Panc1 (cell line): ENCODE measurements at regions not wholly inside any gene's neighbourhood (a gene's known extent, or its start where the extent isn't known, plus 50 kb on each side); places are given as distances from the start of the nearest gene placed in this dataset.

ENCODE experiments used
- ATAC-seq: fragments of 200-7000 bp; cut with Tn5 transposase; 2 replicates; pipeline ENCODE4 v1.9.1; 2020; ENCODE audit warnings: mild to moderate bottlenecking, moderate library complexity
- BruUV-seq: library from RNA; stranded (reverse); fragments of 400-500 nt; replicated peaks from 2 replicates; lab custom pipeline; 2021; lab: Mats Ljungman, UMichigan
- CTCF ChIA-PET: fragments of 300-600 bp; sonication (Branson Sonifier 250); formaldehyde crosslinking; loops from one replicate; lab custom pipeline; 2022; ENCODE audit warnings: antibody characterized with exemption; lab: Charles Lee
- POLR2A ChIA-PET: fragments of 300-600 bp; sonication (Branson Sonifier 250); formaldehyde crosslinking; loops from one replicate; lab custom pipeline; 2022; ENCODE audit warnings: antibody characterized with exemption; lab: Charles Lee
- DNase-seq: peaks from one replicate; pipeline ENCODE4 v3.0.0-alpha.2; 2010; ENCODE audit warnings: low read depth, low spot score
- H3K27ac ChIP-seq: 2 replicates; pipeline ENCODE4 v1.5.1; 2011; ENCODE audit warnings: mild to moderate bottlenecking, low read length, inconsistent platforms
- H3K27me3 ChIP-seq: fragments of 200-500 bp; sonication (Bioruptor generic); 2 replicates; pipeline ENCODE4 v1.6.0; 2014; ENCODE audit warnings: low read length, inconsistent platforms; ENCODE audit not compliant: control insufficient read depth, insufficient read depth
- H3K36me3 ChIP-seq: fragments of 200-500 bp; sonication (Bioruptor generic); 2 replicates; pipeline ENCODE4 v1.5.1; 2014; ENCODE audit warnings: inconsistent platforms, mild to moderate bottlenecking, low read length, moderate library complexity; ENCODE audit not compliant: control insufficient read depth, insufficient read depth
- H3K4me1 ChIP-seq: 2 replicates; pipeline ENCODE4 v1.5.1; 2011; ENCODE audit warnings: inconsistent platforms, mild to moderate bottlenecking, low read length, moderate library complexity; ENCODE audit not compliant: control insufficient read depth, insufficient read depth
- H3K4me3 ChIP-seq, 2 experiments: 2 replicates each; pipeline ENCODE4 v1.5.1; 2011 to 2012; ENCODE audit warnings: low read depth in 2 of 2, low read length in 2 of 2, mild to moderate bottlenecking in 2 of 2, inconsistent platforms in 1 of 2, moderate library complexity in 1 of 2
- H3K9me3 ChIP-seq: fragments of 200-500 bp; sonication (Bioruptor generic); 2 replicates; pipeline ENCODE4 v1.5.1; 2014; ENCODE audit warnings: low read depth, mild to moderate bottlenecking, inconsistent platforms, low read length, moderate library complexity; ENCODE audit not compliant: control insufficient read depth, insufficient read depth
- POLR2AphosphoS5 ChIP-seq: IDR thresholded peaks from 2 replicates; pipeline ENCODE4 v1.6.1; 2012; ENCODE audit warnings: mild to moderate bottlenecking, low read depth, low read length, moderate library complexity
- SIN3A ChIP-seq: IDR thresholded peaks from 2 replicates; pipeline ENCODE4 v1.6.1; 2012; ENCODE audit warnings: low read depth, mild to moderate bottlenecking, low read length, moderate library complexity, borderline replicate concordance; ENCODE audit not compliant: insufficient read depth
- TCF7L2 ChIP-seq: IDR thresholded peaks from 2 replicates; pipeline ENCODE4 v1.6.1; 2011; ENCODE audit warnings: mild to moderate bottlenecking, low read depth, low read length, inconsistent platforms
- in situ Hi-C: cut with HindIII; loops from 2 replicates; pipeline ENCODE4 v1.10.0; 2016; ENCODE audit warnings: low sequenced_read_pairs, low pct_unique_long_range_greater_than_20kb
- intact Hi-C: fragments of 100-400 bp; cut with micrococcal nuclease; formaldehyde crosslinking; loops from one replicate; pipeline ENCODE4 v1.10.0; 2022; ENCODE audit not compliant: unreplicated experiment
- TF ChIP-seq, protein P1 (sequence below), 2 experiments: IDR thresholded peaks; 2 replicates each; pipeline ENCODE4 v1.6.1; 2011 to 2012; ENCODE audit warnings: low read depth in 2 of 2, control low read depth in 1 of 2, low read length in 1 of 2, mild to moderate bottlenecking in 1 of 2, moderate library complexity in 1 of 2; ENCODE audit not compliant: insufficient read depth in 1 of 2
- TF ChIP-seq, protein P2 (sequence below): fragments of 450-650 bp; IDR thresholded peaks from 2 replicates; pipeline ENCODE4 v1.5.1; 2017; ENCODE audit warnings: mild to moderate bottlenecking

DNA sequence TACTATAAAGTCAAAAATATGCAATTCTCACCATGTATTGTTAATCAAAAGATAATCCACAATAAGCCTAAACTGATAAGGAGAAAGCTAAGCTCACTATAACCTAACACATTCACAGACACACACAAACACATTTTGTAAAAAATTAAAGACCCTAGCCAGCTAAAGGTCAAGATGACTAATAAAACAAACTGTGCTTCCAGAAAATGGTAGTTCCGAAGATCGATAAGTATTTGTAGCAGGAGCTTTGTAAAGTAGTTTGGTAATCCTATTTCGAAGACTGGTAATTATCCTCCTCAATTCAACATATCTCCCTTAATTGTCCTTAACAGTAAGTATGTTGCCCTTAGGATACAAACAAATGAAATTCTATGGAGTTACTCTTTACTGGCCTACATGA is 62.9 kb upstream of the CHMP2B start:
- Histone ChIP-seq H3K4me1 (no peaks in the 10 kb centered on the region), H3K9me3 (no peaks in the 10 kb centered on the region), H3K27me3 (no peaks in the 10 kb centered on the region), H3K27ac (no peak overlapping the region), H3K4me3 (no peak overlapping the region), H3K36me3 (no peaks in the 10 kb centered on the region)
- TF ChIP-seq POLR2AphosphoS5 (no peak), TCF7L2 (no peak), SIN3A (no peak)
- TF ChIP-seq, protein P1, sequence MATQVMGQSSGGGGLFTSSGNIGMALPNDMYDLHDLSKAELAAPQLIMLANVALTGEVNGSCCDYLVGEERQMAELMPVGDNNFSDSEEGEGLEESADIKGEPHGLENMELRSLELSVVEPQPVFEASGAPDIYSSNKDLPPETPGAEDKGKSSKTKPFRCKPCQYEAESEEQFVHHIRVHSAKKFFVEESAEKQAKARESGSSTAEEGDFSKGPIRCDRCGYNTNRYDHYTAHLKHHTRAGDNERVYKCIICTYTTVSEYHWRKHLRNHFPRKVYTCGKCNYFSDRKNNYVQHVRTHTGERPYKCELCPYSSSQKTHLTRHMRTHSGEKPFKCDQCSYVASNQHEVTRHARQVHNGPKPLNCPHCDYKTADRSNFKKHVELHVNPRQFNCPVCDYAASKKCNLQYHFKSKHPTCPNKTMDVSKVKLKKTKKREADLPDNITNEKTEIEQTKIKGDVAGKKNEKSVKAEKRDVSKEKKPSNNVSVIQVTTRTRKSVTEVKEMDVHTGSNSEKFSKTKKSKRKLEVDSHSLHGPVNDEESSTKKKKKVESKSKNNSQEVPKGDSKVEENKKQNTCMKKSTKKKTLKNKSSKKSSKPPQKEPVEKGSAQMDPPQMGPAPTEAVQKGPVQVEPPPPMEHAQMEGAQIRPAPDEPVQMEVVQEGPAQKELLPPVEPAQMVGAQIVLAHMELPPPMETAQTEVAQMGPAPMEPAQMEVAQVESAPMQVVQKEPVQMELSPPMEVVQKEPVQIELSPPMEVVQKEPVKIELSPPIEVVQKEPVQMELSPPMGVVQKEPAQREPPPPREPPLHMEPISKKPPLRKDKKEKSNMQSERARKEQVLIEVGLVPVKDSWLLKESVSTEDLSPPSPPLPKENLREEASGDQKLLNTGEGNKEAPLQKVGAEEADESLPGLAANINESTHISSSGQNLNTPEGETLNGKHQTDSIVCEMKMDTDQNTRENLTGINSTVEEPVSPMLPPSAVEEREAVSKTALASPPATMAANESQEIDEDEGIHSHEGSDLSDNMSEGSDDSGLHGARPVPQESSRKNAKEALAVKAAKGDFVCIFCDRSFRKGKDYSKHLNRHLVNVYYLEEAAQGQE (IDR thresholded peaks at IDR 0.05; ENCODE audit: insufficient read depth in 1 of 2, low read depth in 2 of 2, low read length in 1 of 2), result no peak
- TF ChIP-seq, protein P2, sequence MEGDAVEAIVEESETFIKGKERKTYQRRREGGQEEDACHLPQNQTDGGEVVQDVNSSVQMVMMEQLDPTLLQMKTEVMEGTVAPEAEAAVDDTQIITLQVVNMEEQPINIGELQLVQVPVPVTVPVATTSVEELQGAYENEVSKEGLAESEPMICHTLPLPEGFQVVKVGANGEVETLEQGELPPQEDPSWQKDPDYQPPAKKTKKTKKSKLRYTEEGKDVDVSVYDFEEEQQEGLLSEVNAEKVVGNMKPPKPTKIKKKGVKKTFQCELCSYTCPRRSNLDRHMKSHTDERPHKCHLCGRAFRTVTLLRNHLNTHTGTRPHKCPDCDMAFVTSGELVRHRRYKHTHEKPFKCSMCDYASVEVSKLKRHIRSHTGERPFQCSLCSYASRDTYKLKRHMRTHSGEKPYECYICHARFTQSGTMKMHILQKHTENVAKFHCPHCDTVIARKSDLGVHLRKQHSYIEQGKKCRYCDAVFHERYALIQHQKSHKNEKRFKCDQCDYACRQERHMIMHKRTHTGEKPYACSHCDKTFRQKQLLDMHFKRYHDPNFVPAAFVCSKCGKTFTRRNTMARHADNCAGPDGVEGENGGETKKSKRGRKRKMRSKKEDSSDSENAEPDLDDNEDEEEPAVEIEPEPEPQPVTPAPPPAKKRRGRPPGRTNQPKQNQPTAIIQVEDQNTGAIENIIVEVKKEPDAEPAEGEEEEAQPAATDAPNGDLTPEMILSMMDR, result no peak
- BruUV-seq, result no TSS peak
- ChIA-PET POLR2A (no interaction called here), CTCF (interaction anchor here (0.5 kb wide), 1 partner anchor 169 kb away, joined by 3 read pairs; no protein-coding TSS in a partner anchor)
- intact Hi-C loops (no loop called here), in situ Hi-C loops (no loop called here)
- DNase-seq (no peak), ATAC-seq (no peak)

DNA sequence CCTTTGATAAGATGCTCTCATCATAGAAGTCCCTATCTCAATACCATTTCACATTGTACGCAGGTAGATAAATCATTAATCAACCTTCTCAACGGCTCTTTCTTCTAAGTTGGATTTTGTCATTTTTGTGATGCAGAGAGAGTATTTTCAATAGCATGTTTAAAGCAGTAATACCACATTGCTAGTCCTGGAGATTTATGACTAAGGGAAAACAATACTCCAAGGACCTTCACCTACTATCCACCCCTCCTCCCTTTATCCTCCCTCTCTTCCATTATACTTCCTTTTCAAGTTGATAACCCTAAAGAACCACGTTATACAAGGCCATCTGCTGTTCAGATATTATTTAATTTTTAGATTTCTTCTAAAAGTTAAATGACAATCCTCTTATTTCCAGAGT is 65.3 kb upstream of the CHMP2B start:
- BruUV-seq, result no TSS peak
- in situ Hi-C loops (no loop called here), intact Hi-C loops (no loop called here)
- CTCF ChIA-PET, result no interaction called here
- no peaks in the 10 kb centered on the region for H3K27me3 ChIP-seq
- no peak overlapping the region for H3K4me3 ChIP-seq
- ATAC-seq (no peak), DNase-seq (no peak)
- H3K36me3 ChIP-seq, result no peaks in the 10 kb centered on the region
- POLR2A ChIA-PET, result no interaction called here
- H3K27ac ChIP-seq, result no peak overlapping the region
- no peaks in the 10 kb centered on the region for H3K4me1 ChIP-seq
- no peaks in the 10 kb centered on the region for H3K9me3 ChIP-seq
- no peak for TF ChIP-seq POLR2AphosphoS5
- TF ChIP-seq, protein P2, result no peak

DNA sequence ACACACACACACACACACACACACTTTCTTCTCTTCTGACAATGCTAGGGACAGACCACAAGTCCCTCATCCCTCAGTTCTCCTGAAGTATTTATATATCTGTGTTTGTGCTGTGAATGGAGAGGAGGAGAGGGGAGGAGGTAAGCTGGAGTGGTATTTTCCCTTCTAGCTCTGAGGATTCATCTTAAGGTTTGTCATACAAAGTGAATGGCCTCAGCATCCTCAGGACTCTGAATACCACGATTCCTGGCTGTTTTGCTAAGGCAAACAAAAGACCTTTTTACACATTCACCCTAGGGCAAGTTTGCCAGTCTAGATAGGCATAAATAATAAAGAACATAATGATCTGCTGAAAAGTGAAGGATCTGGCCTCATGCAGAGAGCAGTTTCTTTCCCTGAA is 65.7 kb upstream of the CHMP2B start:
- intact Hi-C loops (no loop called here), in situ Hi-C loops (no loop called here)
- TF ChIP-seq POLR2AphosphoS5 (no peak), SIN3A (no peak), TCF7L2 (no peak)
- TF ChIP-seq, protein P1 (IDR thresholded peaks at IDR 0.05; ENCODE audit: insufficient read depth in 1 of 2, low read depth in 2 of 2, low read length in 1 of 2), result no peak
- TF ChIP-seq, protein P2, result no peak
- DNase-seq, result no peak
- ATAC-seq, result no peak
- H3K4me3 ChIP-seq, result no peak overlapping the region
- no peak overlapping the region for H3K27ac ChIP-seq
- H3K4me1 ChIP-seq, result no peaks in the 10 kb centered on the region
- ChIA-PET POLR2A (no interaction called here), CTCF (no interaction called here)
- H3K36me3 ChIP-seq, result no peaks in the 10 kb centered on the region
- no peaks in the 10 kb centered on the region for H3K9me3 ChIP-seq
- no peaks in the 10 kb centered on the region for H3K27me3 ChIP-seq
- BruUV-seq, result no TSS peak
